ENCODE measurements at regions not wholly inside any gene's neighbourhood (a gene's known extent, or its start where the extent isn't known, plus 50 kb on each side); places are given as distances from the start of the nearest gene placed in this dataset.

DNA sequence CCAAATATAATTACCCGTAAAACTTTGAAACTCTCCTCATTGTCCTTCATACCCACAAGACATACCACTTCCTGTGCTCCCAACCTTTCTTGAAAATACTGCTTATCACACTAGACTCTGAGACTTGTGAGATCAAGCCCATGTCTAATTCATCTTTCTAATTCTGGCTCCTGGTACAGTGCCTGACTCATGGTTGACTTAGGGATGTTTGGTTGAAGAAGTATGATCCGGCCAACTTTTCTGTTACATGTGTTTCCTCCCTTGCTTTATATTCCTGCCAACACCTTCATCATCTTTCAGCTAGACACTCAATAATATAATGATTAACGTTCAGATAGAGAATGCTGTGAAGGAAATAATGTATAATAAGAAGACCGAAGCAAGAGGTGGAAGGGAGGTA lies 58.2 kb downstream of the MEX3B start:
- Histone ChIP-seq H3K4me1 (no peaks in the 10 kb centered on the region), H3K27ac (no peak overlapping the region), H3K36me3 (no peaks in the 10 kb centered on the region), H3K4me3 (no peak overlapping the region), H3K27me3 (peaks cover 8% of the 10 kb centered on the region), H3K9me3 (peaks cover 0 to 10% (median 0%) of the 10 kb centered on the region in 3 donors)
- 74 to 94% methylated on average over 2 to 4 of the region's 4 CpGs for WGBS, 2 donors (ENCODE audit: low coverage in 1 of 2)
- no peak for TF ChIP-seq POLR2A (IDR thresholded peaks at IDR 0.05)
- TF ChIP-seq POLR2AphosphoS5 (IDR thresholded peaks at IDR 0.05), result no peak
- TF ChIP-seq EP300 (IDR thresholded peaks at IDR 0.05), result no peak
- TF ChIP-seq, protein P1, sequence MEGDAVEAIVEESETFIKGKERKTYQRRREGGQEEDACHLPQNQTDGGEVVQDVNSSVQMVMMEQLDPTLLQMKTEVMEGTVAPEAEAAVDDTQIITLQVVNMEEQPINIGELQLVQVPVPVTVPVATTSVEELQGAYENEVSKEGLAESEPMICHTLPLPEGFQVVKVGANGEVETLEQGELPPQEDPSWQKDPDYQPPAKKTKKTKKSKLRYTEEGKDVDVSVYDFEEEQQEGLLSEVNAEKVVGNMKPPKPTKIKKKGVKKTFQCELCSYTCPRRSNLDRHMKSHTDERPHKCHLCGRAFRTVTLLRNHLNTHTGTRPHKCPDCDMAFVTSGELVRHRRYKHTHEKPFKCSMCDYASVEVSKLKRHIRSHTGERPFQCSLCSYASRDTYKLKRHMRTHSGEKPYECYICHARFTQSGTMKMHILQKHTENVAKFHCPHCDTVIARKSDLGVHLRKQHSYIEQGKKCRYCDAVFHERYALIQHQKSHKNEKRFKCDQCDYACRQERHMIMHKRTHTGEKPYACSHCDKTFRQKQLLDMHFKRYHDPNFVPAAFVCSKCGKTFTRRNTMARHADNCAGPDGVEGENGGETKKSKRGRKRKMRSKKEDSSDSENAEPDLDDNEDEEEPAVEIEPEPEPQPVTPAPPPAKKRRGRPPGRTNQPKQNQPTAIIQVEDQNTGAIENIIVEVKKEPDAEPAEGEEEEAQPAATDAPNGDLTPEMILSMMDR (IDR thresholded peaks at IDR 0.05), result no peak
- no peak for ATAC-seq

DNA sequence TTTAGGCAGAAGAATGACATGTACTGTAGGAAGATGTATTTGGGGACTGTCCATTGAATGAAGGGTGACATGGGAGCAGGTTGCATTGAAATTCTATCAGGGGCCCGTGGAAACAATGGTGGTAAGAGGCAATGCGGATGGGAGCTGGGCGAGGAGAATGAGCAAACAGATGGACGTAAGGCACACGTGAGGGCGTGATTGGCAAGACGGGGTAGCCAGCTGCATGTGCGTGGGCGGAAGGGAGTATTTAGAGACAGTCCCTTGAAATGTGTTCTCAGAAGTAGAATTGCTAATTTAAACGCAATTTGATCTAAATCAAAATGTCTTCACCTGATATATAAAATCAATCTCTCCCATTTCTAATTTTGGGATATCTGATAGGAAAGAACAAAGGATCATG lies 62.3 kb downstream of the MEX3B start:
- no peaks in the 10 kb centered on the region for H3K27me3 ChIP-seq
- TF ChIP-seq POLR2A (IDR thresholded peaks at IDR 0.05), result no peak
- TF ChIP-seq POLR2AphosphoS5 (IDR thresholded peaks at IDR 0.05), result no peak
- TF ChIP-seq, protein P1 (IDR thresholded peaks at IDR 0.05), result no peak
- TF ChIP-seq EP300 (IDR thresholded peaks at IDR 0.05), result no peak
- H3K9me3 ChIP-seq, result no peaks in the 10 kb centered on the region
- no peak overlapping the region for H3K4me3 ChIP-seq
- WGBS, 2 donors (ENCODE audit: low coverage in 1 of 2), result 92 to 95% methylated on average over 7 to 10 of the region's 10 CpGs
- H3K36me3 ChIP-seq, result no peaks in the 10 kb centered on the region
- H3K27ac ChIP-seq, result no peak overlapping the region
- H3K4me1 ChIP-seq, result no peaks in the 10 kb centered on the region
- no peak for ATAC-seq

DNA sequence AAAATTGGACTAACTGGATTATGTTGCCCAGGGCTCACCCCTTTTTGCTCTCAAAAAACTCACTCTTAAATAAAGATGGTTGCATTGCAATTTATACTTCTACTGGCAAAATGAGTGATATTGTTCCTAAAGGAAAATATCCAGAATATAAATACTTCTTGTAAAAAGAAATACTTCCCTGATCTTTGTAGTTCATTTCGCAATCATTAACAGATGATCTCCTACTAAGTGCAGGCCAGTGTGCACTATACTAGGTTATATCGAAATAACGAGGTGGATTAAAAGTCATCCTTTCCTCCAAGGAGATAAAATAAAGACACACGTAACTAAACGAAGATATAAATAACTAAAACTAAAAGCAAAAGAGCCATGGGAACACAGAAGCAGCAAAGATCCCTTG lies 63.0 kb downstream of the MEX3B start:
- H3K4me1 ChIP-seq, result no peaks in the 10 kb centered on the region
- WGBS, 2 donors (ENCODE audit: low coverage in 1 of 2), result 89% methylated on average over 1 to 5 of the region's 5 CpGs
- peaks cover 0 to 6% (median 0%) of the 10 kb centered on the region in 3 donors for H3K9me3 ChIP-seq
- TF ChIP-seq POLR2AphosphoS5 (IDR thresholded peaks at IDR 0.05), result no peak
- TF ChIP-seq POLR2A (IDR thresholded peaks at IDR 0.05), result no peak
- TF ChIP-seq, protein P1 (IDR thresholded peaks at IDR 0.05), result no peak
- no peaks in the 10 kb centered on the region for H3K27me3 ChIP-seq
- H3K4me3 ChIP-seq, result no peak overlapping the region
- no peaks in the 10 kb centered on the region for H3K36me3 ChIP-seq
- no peak for ATAC-seq
- no peak overlapping the region for H3K27ac ChIP-seq

DNA sequence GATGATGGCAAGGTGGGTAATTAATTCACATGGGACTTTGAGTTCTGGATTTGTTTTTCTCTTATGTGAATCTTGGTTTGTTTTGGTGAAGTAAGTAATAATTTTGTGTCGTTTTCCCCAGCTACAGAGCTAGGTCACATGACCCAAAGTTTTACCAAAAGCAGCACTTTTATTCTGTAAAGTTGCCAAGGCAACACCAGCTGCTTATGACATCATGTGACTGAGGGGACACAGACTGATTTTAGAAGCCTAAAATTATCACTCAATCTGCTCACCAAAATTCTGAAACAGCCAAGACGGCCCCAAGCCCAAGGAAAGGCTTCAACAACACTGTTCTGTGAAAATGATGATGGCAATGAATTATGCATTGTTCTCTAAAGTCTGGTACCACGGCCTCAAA lies 63.9 kb downstream of the MEX3B start:
- peaks cover 0 to 14% (median 0%) of the 10 kb centered on the region in 3 donors for H3K9me3 ChIP-seq
- no peak overlapping the region for H3K27ac ChIP-seq
- H3K4me1 ChIP-seq, result no peaks in the 10 kb centered on the region
- H3K4me3 ChIP-seq, result no peak overlapping the region
- H3K27me3 ChIP-seq, result no peaks in the 10 kb centered on the region
- ATAC-seq, result no peak
- WGBS, 2 donors (ENCODE audit: low coverage in 1 of 2), result 34 to 55% methylated on average over 2 to 3 of the region's 3 CpGs
- H3K36me3 ChIP-seq, result no peaks in the 10 kb centered on the region
- TF ChIP-seq EP300 (IDR thresholded peaks at IDR 0.05), result no peak
- no peak for TF ChIP-seq POLR2AphosphoS5 (IDR thresholded peaks at IDR 0.05)
- TF ChIP-seq, protein P1 (IDR thresholded peaks at IDR 0.05), result no peak
- TF ChIP-seq POLR2A (IDR thresholded peaks at IDR 0.05), result no peak

DNA sequence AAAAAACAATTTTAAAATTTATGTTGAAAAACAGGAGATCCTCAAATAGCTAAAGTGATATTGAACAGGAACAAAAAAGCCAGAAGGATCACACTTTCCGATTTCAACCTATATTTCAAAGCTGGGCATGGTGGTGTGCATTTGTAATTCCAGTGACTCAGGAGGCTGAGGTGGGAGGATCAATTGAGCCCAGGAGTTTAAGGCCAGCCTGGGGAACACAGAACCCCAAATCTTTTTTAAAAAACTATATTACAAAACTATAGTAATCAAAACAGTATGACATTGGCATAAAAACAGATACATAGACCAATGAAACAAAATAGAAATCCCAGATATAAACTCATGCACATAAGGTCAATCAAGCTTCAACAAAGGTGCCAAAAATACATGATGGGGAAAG lies 68.4 kb downstream of the MEX3B start:
- H3K4me3 ChIP-seq, result no peak overlapping the region
- no peak for ATAC-seq
- no peaks in the 10 kb centered on the region for H3K27me3 ChIP-seq
- H3K9me3 ChIP-seq, result peaks cover 0 to 24% (median 0%) of the 10 kb centered on the region in 3 donors
- H3K27ac ChIP-seq, result no peak overlapping the region
- no peaks in the 10 kb centered on the region for H3K4me1 ChIP-seq
- TF ChIP-seq EP300 (IDR thresholded peaks at IDR 0.05), result no peak
- TF ChIP-seq, protein P1 (IDR thresholded peaks at IDR 0.05), result no peak
- TF ChIP-seq POLR2AphosphoS5 (IDR thresholded peaks at IDR 0.05), result no peak
- no peak for TF ChIP-seq POLR2A (IDR thresholded peaks at IDR 0.05)
- no peaks in the 10 kb centered on the region for H3K36me3 ChIP-seq
- WGBS, 2 donors (ENCODE audit: low coverage in 1 of 2), result 100% methylated on average over 1 of the region's 1 CpG

Measured in gastroesophageal sphincter (tissue), 4 donors.